Pancreas (tissue), 10 donors: ENCODE measurements at regions not wholly inside any gene's neighbourhood (a gene's known extent, or its start where the extent isn't known, plus 50 kb on each side); places are given as distances from the start of the nearest gene placed in this dataset.

Source experiments
- ATAC-seq, 4 donors: fragments of 200-7000 bp; cut with Tn5 transposase; one replicate each; pipeline versions ENCODE4 v1.8.0 to v1.9.1; 2020; ENCODE audit warnings: mild to moderate bottlenecking in 4 of 4, moderate library complexity in 4 of 4
- DNase-seq, 6 donors: peaks; one replicate each; pipeline ENCODE4 v3.0.0-alpha.2; 2020
- FAIRE-seq: peaks from 2 replicates; lab custom pipeline; 2012; peaks lifted over from hg19 to GRCh38; lab: Jason Lieb, UNC
- H3K27ac ChIP-seq, 4 donors: fragments of 200-600 bp; sonication (generic); 1 replicate in 3 of 4; 2 replicates in 1 of 4; pipeline versions ENCODE4 v1.5.0 to v1.8.0; 2020
- H3K27me3 ChIP-seq, 4 donors: fragments of 200-600 bp; one replicate each; pipeline ENCODE4 v1.8.0; 2021
- H3K36me3 ChIP-seq, 3 donors: fragments of 200-600 bp; sonication (generic) in 1 of 3; one replicate each; pipeline versions ENCODE4 v1.5.0 to v1.8.0; 2020 to 2021
- H3K4me1 ChIP-seq, 3 donors: fragments of 200-600 bp; one replicate each; pipeline ENCODE4 v1.8.0; 2021
- H3K4me3 ChIP-seq, 4 donors: fragments of 200-600 bp; sonication (generic) in 2 of 4; one replicate each; pipeline versions ENCODE4 v1.5.0 to v1.8.0; 2020 to 2021
- H3K9me3 ChIP-seq, 4 donors: fragments of 200-600 bp; one replicate each; pipeline ENCODE4 v1.8.0; 2021
- WGBS, 2 donors: extraction: QIAGEN DNeasy Blood & Tissue Kit; methylation state at CpG; one replicate each; pipeline ENCODE4 v1.1.7; 2013; 5-methylcytosine and 5-hydroxymethylcytosine counted together
- intact Hi-C, 3 donors: fragments of 100-400 bp; cut with DNase I; formaldehyde crosslinking; loops; one replicate each; pipeline versions ENCODE4 v1.11.1 to v1.14.2; 2022
- TF ChIP-seq, protein P1 (sequence below), 4 donors: fragments of 200-600 bp; sonication (generic) in 3 of 4; IDR thresholded peaks; one replicate each; pipeline versions ENCODE4 v1.5.0 to v1.8.0; 2021; ENCODE audit warnings: antibody characterized with exemption in 4 of 4
- donor health status: healthy with polysubstance abuse.
- donor health status: DM: no; HTN: no; CAD: no; lungs with moderate emphysema.
- donor health status: DM: no; HTN: no; CAD: no.
- donor health status: control.
- donor health status: control.
- donor health status: Bipolar disorder and iron deficiency.
- donor health status: DM: yes; HTN: yes; CAD: no.
- donor health status: DM: no; HTN: no; CAD: no.
- donor health status: DM: no; HTN: no; CAD: no.
- donor health status: DM: yes; HTN: yes; CAD: no.

DNA sequence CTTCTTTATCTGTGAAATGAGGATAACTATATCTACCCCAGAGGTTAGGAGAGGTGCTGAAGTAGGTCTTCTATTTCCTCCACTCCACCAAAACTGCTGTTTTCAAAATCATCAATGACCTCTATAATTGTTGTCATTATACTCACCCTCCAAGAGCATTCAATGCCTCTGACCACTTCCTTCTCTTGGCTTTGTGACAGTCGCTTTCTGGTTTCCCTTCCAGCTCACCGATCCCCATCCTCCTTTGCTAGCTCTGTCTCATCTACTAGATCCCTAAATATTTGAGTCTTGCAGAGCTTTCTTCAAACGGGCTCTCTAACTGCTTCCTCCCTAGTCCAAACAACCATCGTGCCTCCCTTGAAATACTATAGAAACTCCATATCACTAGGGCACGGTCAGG, 153.5 kb downstream of the RPLP1 start:
- H3K4me3 ChIP-seq, result no peak overlapping the region
- no peak overlapping the region for H3K27ac ChIP-seq
- ATAC-seq (no peak), FAIRE-seq (no peak), DNase-seq (peak in 1 of 6 donors; percentile 1)
- H3K27me3 ChIP-seq, result no peaks in the 10 kb centered on the region
- H3K4me1 ChIP-seq, result peaks cover 10 to 16% (median 11%) of the 10 kb centered on the region in 3 donors
- TF ChIP-seq, protein P1, sequence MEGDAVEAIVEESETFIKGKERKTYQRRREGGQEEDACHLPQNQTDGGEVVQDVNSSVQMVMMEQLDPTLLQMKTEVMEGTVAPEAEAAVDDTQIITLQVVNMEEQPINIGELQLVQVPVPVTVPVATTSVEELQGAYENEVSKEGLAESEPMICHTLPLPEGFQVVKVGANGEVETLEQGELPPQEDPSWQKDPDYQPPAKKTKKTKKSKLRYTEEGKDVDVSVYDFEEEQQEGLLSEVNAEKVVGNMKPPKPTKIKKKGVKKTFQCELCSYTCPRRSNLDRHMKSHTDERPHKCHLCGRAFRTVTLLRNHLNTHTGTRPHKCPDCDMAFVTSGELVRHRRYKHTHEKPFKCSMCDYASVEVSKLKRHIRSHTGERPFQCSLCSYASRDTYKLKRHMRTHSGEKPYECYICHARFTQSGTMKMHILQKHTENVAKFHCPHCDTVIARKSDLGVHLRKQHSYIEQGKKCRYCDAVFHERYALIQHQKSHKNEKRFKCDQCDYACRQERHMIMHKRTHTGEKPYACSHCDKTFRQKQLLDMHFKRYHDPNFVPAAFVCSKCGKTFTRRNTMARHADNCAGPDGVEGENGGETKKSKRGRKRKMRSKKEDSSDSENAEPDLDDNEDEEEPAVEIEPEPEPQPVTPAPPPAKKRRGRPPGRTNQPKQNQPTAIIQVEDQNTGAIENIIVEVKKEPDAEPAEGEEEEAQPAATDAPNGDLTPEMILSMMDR (IDR thresholded peaks at IDR 0.05), result no peak
- intact Hi-C loops, result no loop called here
- 85 to 86% methylated on average over 5 of the region's 5 CpGs for WGBS, 2 donors
- no peaks in the 10 kb centered on the region for H3K9me3 ChIP-seq
- no peaks in the 10 kb centered on the region for H3K36me3 ChIP-seq

DNA sequence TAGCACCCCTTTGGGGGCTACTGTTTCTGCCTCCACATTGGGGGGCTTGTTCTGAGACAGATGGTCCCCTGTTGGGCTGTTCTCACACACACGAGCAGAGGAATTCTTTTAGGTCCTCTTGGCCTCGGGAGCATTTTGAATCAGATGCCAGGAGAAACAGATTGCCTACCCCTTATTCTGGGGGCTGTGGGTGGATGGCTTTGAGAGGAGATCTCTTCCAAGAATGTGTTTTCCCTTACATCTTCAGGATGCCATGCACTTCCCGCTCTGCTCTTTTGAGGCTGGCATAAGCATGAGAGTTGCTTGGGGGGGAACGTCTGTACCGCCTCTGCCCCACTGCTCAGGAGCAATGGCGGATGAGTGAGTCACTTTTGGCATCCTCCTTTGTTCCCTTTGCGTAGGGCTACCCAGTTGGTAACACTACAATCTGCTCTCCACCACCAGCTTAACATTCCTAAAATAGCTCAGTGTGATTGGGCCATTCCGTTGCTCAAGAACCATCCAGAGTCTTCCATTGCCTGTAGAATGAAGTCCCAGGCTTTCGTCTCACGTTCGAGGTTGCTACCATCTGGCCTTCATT, 154.4 kb downstream of the RPLP1 start:
- no peak overlapping the region for H3K4me3 ChIP-seq
- no peak overlapping the region for H3K27ac ChIP-seq
- no peaks in the 10 kb centered on the region for H3K27me3 ChIP-seq
- FAIRE-seq (no peak), DNase-seq (peak in 1 of 6 donors; percentile 6), ATAC-seq (no peak)
- H3K9me3 ChIP-seq, result no peaks in the 10 kb centered on the region
- intact Hi-C loops, result no loop called here
- TF ChIP-seq, protein P1 (IDR thresholded peaks at IDR 0.05), result no peak
- no peaks in the 10 kb centered on the region for H3K36me3 ChIP-seq
- WGBS, 2 donors, result 88 to 90% methylated on average over 11 of the region's 11 CpGs
- H3K4me1 ChIP-seq, result peaks cover 10 to 16% (median 11%) of the 10 kb centered on the region in 3 donors

DNA sequence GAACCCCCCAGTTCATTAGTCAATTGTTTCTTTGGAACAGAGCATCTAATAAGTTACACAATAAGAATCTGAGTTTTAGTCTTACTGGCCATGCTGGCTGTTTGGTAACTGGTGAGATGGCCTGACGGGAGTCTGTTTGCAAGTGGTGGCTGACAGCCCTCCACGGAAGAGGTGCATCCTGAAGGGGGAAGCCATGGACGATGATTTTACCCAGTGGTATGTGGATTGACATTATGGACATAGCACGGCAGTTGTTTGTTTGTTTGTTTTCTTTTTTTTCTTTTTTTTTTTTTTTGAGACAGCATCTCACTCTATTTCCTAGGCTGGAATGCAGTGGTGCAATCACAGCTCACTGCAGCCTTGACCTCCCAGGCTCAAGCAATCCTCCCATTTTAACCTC, 156.0 kb downstream of the RPLP1 start:
- TF ChIP-seq, protein P1 (IDR thresholded peaks at IDR 0.05), result no peak
- no peak for FAIRE-seq
- no peaks in the 10 kb centered on the region for H3K9me3 ChIP-seq
- H3K27me3 ChIP-seq, result no peaks in the 10 kb centered on the region
- H3K4me1 ChIP-seq, result peaks cover 4 to 9% (median 5%) of the 10 kb centered on the region in 3 donors
- no peaks in the 10 kb centered on the region for H3K36me3 ChIP-seq
- WGBS, 2 donors, result 87 to 88% methylated on average over 4 of the region's 4 CpGs
- intact Hi-C loops, result no loop called here
- no peak overlapping the region for H3K4me3 ChIP-seq
- no peak overlapping the region for H3K27ac ChIP-seq
- peak in 1 of 6 donors; percentile 3 for DNase-seq
- ATAC-seq, result no peak

GRCh38 chr15:69609176-69609575, 156.6 kb downstream of the RPLP1 start:
- WGBS, 2 donors, result 46% methylated on average over 5 of the region's 5 CpGs
- no peaks in the 10 kb centered on the region for H3K36me3 ChIP-seq
- H3K9me3 ChIP-seq, result no peaks in the 10 kb centered on the region
- DNase-seq (peak in 1 of 6 donors; percentile 10), ATAC-seq (peak in 3 of 4 donors; percentile 51 to 68 (median 65)), FAIRE-seq (no peak)
- intact Hi-C loops, result no loop called here
- H3K4me1 ChIP-seq, result peaks cover 0 to 6% (median 0%) of the 10 kb centered on the region in 3 donors
- no peak overlapping the region for H3K27ac ChIP-seq
- H3K4me3 ChIP-seq, result no peak overlapping the region
- TF ChIP-seq, protein P1 (IDR thresholded peaks at IDR 0.05), result no peak
- H3K27me3 ChIP-seq, result no peaks in the 10 kb centered on the region

GRCh38 chr15:69609776-69610175, 157.2 kb downstream of the RPLP1 start:
- FAIRE-seq (no peak), ATAC-seq (no peak), DNase-seq (no peak)
- Histone ChIP-seq H3K27ac (no peak overlapping the region), H3K9me3 (no peaks in the 10 kb centered on the region), H3K27me3 (no peaks in the 10 kb centered on the region), H3K36me3 (no peaks in the 10 kb centered on the region), H3K4me3 (no peak overlapping the region), H3K4me1 (peaks cover 0 to under 1% (median 0%) of the 10 kb centered on the region in 3 donors)
- intact Hi-C loops, result no loop called here
- WGBS, 2 donors, result 93 to 94% methylated on average over 5 of the region's 5 CpGs
- TF ChIP-seq, protein P1 (IDR thresholded peaks at IDR 0.05), result no peak
